GM03348 (cell line): ENCODE measurements at regions not wholly inside any gene's neighbourhood (a gene's known extent, or its start where the extent isn't known, plus 50 kb on each side); places are given as distances from the start of the nearest gene placed in this dataset.
"Not testable (repeated sequence)": the region's sequence is repeated elsewhere in the genome, so short reads cannot be mapped to it uniquely, and the experiment has no call there.

Experiments used
- DNase-seq: peaks from one replicate; pipeline ENCODE4 v3.0.0; 2012; ENCODE audit warnings: low spot score

DNA sequence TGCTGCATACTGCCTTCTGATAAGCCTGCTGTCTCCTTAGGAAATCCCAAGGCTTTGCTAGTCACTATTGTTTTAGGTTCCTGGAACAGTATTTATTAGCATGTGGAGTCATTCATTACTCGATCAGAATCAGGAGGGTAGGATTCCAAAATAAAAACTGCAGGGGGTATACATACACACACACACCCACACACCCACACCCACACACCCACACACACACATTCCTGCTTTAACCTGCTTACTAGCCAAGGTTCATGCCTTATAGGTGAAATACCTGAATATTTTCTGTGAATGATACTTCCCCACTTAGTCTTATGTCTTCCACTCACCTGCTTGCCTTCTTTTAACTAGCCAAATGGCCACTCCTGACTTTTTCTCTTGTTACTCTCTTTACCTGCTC, 325.1 kb downstream of the ADGRL2 start:
- no peak for DNase-seq

DNA sequence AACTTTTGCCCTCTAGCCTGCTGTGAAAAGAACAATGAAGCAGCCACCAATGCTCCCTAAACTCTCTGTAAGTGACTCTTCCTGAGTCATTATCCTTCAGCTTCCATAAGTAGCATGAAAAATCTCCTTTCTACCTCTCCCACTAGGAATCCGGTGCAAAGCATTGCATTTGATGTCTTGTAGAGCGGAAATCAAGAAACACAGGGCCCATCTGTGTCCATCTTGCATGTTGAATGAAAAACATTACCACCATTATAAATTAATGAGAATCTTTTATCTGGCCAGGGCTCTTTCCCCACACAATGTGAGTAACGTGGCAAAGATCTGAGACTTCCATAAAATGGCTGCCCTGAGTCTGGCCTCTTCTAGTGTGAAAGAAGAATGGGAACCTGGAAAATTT, 324.4 kb downstream of the ADGRL2 start:
- DNase-seq, result no peak

DNA sequence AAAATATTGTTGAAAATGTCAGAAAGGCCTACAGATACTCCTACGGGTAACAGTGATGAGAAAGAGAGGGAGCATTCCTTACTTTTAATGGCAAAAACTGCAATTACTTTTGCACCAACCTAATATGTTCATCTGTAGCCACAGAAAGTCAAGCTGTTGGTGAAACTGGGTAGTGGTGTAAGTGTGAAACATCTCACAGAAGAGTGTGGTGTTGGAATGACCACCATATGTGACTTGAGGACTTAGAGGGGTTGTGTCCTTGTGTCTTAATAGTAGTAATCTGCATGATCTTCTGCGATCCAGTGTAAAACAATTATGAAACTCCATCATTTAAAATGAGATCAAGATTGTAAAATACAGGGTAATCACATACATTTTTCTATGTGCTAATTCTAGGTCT, 320.7 kb downstream of the ADGRL2 start:
- no peak for DNase-seq

DNA sequence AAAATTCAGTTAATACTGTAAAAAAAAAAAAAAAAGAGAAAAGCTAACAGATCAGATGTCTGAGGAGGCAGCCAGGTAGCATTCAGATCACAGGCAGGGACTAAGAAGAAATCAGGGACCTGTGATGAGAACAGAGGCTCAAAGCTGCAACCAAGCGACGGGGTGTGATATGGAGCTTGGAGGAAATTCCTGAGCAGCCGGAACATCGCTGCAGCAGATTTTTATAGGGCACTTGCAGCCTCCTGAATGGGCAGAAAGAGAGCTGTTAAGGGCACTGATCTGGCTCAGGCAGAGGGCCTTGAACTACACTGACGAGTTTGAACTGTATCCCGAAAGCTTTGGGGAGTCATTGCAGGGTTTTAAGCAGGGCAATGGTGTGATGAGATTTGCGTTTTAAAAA, 315.4 kb downstream of the ADGRL2 start:
- DNase-seq, result no peak

DNA sequence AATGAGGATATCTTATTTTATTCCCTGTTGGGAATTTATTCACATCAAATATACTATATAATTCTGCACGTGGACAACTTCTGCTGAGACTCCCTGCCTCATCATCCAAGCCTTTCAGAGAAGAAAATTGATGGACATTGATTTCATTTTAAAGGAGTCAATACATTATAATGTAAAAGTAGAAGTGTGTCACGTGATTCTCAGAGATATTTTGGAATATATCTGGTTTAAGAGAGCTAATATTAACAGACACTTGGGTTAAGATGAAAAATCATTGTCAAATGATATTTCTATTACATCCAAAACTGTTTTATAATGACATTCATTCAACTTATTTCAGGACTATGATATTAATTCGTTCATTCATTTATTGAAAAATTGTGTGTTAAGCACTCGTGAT, 314.2 kb downstream of the ADGRL2 start:
- DNase-seq, result no peak

DNA sequence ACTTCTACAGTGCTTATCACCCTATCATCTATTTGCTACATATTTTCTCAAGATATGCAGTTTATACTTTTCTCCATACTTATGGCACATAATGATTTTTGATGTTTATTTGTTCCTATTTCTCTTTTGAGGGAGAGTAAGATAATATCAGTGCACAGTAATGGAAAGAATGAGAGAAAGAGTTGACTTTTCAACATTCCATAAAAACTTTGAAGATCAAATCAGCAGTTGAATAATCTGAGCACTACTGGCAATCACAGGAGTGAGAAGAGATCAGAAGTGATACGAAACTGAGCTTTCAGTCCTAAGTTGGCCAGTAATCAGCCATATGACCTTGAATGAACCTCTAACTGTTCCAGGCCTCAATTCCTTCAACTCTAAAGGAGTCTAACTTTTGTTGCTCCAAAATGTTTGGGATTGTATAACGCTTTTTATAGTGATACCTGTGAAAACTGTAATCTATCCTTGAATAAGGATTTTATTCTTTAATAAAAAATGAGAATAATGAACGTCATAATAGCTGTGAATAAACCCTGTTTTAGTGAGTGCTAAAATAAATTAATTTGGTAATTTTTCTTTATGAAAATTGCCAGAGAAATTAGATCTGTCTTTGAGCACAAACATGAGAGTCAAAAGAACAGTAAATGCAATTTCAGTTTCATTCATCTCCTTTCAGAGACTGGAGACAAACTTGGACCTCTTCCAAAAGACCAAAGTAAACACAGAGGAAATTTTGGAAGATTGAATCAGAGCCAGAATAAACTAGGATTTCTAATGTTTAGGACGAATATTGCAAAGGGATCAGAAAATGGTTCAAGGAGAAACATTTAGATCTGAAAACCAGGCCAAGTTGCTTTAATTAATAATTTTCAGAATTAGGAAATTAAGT, 309.9 kb downstream of the ADGRL2 start:
- DNase-seq, result no peak

DNA sequence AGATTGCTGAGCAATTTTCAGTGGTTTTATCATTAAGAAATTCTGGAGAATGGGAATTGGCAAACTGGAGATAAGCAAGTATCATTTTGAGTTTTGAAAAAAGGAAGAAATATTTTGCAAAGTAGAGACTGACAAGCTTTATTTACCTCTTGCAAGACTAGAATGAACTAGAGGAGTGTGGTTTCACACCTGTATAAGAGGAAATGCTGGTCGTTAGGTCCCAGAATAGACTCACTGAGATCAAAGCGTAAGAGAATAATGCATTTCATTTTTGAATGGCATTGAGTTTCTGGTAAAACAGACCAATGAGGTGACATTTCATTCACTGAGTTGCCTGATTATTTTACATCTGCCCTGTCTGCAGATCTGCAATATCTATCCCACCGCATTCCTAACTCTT, 308.1 kb downstream of the ADGRL2 start:
- no peak for DNase-seq

DNA sequence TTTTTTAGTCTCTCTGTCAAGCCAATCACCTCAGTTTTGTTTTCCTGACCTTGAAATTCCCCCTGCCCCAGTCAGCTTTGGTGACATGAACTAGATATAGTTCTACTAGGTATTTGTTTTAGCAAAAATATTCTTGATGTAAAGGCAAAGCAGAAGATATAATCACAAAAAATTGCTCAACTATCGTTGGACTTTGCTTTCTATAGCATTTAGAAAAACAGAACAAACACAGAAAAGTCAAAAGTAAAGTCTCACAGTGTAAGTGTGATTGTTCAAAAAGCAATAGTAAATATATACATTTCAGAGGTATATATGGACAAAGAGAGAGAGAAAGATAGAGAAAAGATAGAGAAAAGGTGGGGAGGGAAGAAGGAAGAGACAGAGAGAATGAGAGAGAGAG, 305.9 kb downstream of the ADGRL2 start:
- DNase-seq, result no peak

DNA sequence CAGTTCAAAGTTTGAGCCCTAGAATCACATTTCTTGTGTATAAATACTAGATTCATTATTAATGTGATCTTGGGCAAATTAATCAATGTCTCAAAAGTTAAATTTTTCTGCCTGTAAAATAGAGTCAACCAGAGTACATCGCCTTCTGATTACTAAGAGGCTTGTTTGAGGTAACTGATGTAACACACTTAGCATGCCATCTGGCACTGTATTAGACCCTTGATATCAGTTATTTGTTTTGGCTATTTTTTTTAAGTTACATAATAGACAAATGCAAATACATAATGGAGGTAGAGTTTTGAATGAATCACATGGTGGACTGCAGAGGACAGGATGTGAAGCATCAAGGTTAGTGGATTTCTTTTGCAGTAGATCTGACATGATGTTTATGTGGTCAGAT, 298.4 kb downstream of the ADGRL2 start:
- no peak for DNase-seq

DNA sequence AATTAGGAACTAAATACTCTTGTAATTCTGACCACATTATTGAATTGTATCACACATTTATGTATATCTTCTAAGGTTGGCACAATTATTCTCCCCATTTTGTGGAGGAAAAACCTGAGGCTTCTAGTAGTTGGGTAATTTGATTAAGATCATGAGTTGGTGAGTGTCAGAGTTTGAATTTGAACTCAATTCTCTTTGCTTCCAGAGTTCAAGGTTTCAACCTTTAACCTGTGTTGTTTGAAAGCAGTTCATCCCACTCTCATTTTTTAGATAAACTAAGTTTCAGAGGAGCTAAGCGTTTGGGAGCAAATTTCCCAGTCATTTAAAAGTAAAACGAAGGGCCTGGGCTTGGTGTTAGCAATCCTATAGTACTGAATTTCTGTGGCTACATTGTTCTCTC, 293.4 kb downstream of the ADGRL2 start:
- DNase-seq, result no peak

DNA sequence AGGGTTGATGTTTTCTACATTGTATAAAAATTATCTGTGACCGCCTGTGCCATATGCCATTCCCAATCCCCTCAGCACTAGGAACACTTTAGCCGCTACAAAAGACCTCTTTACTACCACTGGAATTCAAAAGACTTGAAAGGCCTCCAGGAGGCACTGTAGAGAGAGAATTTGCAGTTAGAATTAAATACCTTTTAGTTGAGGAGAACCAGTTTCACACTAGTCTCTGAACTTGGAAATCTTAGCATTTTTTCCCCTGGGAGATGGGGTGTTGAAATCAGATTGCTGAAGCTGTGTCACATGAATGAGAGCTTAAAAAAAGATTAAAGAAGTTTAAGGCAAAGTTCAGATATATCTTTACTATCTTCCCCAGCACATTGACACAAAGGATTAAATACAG, 291.0 kb downstream of the ADGRL2 start:
- no peak for DNase-seq

DNA sequence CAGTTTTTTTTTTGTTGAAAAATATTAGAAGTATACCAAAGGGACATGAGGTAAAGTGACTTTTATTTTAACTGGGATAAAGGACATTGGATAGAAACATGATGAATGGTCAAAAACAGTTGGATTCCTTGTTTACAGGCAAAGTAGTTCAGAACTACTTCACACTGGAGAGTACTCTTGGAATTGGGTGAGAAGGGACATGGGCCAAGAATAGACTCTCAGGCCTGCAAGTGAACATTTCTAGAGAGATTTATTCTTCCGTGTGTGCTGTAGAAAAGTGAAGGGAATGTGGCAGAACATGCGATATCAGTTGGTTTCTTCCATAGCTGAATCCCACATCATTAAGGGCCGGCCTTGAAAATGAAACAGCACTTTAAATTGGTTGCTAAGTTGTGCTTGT, 290.5 kb downstream of the ADGRL2 start:
- no peak for DNase-seq

DNA sequence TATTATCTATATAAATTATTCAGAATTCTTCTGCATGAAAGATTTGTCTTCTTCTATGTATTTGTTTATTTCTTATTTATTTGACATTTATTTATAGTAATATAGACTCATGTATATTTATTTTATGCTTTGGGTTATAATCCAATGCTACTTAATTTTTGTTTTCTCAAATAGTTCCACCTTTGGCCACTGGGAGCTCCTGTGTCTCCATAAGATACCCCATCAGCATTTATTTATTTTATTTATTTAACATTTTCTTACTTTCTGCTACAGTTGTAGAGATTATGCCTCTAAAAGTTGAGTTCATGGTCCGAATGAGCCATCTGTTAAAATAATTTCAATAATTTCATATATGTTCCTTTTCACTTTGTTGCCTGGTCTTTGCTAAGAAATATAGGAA, 289.4 kb downstream of the ADGRL2 start:
- DNase-seq, result no peak

DNA sequence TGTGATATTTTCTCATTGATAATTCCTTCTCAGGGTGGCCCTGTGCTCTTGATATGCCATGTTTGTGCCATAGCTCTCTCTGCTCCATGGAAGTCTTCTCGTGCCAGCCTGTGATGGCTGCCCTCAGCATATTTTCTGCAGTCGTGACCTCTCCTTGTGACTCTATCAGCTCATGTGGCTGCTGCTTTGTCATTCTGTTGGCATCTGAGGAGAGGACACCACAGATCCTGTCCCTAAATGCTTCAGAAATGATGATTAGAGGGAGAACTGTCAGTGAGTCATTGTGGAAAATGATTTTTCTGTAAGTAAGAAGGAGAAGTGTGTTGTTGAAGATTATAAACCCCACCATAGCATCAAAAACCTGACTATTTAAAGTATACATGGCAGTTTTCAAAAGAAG, 286.0 kb downstream of the ADGRL2 start:
- DNase-seq, result no peak

DNA sequence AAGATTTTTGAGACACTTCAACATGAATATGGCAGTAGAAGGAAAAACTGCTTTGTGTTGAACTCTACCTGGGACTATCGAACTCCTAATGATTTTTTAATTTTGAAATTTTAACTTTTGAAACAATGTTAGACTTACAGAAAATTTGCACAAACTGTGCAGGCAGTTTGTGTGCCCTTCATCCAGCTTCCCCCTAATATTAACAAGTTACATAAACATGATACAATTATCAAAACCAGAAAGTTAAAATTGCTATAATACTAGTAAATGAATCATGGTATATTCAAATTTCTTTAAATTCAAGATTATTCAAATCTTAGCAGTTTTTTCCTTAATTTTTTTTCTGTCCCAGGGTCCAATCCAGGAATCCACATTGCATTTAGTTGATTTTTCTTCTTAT, 278.9 kb downstream of the ADGRL2 start:
- no peak for DNase-seq

DNA sequence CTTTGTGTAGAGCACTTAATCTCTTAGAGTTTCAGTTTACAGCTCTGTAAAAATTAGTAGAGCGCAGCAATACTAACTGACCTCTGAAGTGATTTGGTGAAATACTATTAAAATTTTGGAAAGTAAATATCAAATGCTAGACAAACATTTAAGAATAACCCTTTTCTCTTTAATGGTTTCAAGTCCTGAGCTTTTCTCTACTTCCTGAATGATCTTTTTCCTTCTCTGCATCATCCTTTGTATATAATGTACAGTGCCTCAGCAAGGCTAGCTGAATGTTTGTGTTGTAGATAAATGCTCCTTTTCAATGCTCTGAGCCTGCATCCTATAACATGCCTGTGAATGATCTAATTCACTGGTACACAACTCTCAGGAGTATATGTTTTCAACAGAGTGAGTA, 272.9 kb downstream of the ADGRL2 start:
- DNase-seq, result no peak

DNA sequence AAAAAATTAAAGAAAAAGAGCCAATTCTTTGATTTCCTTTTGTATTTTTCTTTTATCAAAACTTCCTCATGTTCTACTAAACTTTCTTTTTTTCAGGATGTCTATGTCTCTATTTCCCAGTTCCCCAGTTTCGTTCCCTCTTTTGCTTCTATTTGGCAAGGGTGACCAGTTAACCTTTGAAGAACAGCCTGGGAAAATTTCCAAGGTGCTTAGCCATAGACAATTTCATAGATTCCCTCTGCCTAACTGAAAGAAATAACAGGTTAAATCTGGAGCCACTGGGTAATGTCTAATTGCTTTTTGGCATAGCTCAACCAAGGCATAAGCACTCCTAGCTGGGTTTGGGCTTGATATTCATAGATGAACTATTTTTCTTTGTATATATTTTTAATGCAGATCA, 272.3 kb downstream of the ADGRL2 start:
- DNase-seq, result no peak

DNA sequence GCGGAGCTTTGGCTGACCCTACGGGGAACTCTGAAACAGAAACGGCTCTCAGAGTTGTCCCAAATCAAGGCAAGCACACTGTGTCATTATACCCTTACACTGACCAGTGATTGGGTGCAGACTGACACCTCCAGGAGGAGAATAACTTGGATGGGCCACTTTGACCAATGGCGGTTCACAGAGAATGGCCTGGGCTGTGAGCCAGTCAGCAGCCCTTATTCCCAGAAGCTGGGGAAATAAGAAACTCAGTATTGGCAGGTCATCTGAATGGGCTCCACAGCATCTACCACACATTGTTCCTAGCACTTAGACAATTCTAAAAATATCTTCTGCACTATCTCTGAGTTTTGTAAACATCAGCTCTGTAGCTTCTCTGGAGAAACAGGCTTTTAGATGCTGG, 265.2 kb downstream of the ADGRL2 start:
- DNase-seq, result no peak

DNA sequence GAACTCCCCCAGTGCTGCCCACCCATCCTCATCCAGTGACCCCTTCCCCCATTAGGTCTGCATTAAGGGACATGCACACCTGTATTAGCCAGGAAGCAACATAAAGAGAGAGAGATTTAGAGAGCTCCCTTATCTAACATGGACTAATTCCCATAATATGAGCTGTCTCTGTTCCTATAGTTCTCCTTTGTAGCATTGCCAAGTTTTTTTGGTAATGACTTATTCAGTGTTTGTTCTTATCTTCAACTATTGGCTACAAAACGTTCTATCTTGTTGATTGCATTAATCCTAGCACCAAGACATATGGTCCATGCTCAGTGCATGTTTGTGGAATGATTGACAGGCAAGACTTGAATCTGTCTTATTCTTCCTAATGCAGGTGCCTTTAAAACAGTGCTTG, 264.0 kb downstream of the ADGRL2 start:
- DNase-seq, result no peak

DNA sequence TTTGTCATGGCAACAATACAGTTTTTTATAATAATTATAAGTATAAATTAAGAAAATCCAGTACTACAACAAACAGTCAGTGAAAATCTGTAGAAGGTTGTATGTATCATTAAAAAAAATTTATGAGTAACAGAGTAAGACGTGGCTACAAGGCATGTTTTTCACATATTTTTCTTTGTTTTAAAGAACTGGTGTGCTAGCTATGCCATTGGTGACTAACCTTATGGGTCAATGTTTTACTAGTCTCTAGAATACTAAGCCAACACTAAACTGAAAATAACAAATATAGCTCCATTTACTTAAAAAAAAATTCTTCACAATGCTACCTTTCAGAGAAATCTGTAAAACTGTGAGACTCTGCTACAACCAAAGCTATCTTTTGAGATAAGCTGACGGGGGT, 261.5 kb downstream of the ADGRL2 start:
- no peak for DNase-seq

DNA sequence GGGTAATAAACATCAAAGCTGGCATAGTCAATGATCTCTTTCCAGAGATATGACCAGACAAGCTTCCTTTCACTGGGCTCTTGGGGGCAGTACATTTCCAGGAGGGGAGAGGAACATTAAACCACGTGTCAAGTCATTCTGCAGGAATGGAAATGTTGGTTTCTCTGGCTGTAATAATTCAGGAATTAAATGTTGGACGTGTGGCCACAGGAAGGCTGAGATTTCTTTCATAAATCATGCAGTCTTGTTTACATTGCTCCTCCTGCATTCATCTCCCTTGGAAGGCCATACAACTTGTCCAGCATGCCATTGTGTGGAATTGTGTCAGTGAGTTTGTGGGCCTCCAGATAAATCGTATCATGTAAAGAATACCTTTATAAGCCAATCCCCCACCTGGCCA, 259.2 kb downstream of the ADGRL2 start:
- no peak for DNase-seq

DNA sequence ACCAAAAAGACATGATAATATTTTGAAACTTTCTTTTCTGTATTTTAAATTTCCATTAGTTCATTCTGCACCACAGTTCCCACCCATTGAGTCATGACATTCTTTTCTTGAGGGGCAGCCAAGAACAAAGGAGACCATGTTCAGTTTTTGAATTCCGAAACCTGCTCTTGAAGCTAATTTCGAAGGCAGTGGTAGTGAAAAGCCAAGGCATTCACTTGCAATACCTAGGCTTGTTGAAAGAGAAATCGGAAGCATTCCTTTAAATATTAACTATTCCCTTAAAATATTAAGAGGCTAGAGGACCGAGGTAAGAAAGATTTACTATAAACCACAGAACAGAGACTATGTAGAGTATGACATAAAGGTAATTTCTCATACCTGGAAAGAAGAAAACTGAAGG, 256.3 kb downstream of the ADGRL2 start:
- DNase-seq, result no peak

DNA sequence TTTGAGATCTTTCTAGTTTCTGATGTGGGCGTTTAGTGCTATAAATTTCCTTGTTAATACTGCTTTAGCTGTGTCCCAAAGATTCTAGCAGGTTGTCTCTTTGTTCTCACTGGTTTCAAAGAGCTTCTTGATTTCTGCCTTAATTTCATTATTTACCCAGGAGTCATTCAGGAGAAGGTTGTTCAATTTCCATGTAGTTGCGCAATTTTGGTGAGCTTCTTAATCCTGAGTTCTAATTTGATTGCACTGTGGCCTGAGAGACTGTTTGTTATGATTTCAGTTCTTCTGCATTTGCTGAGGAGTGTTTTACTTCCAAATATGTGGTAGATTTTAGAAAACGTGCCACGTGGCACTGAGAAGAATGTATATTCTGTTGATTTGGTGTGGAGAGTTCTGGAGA, 254.6 kb downstream of the ADGRL2 start:
- not testable (repeated sequence) for DNase-seq

DNA sequence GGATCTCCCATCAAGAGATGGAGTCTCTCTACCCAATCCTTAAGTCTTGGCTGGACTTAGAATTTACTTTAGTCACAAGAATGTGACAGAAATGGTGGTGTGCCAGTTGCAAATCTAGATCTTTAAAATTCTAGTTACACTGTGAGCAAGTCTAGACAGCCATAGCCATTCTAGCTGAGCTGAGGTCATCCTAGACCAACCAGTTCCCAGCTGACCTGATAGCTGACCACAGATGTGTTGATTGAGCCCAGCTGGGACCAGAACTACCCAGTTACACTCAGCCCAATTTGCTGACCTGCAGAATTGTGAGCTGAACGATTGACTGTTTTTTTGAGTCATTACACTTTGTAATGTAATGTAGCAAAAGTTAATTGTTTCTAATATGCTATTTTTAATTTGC, 251.8 kb downstream of the ADGRL2 start:
- no peak for DNase-seq
